Neural cell (in vitro differentiated cells): ENCODE measurements at regions not wholly inside any gene's neighbourhood (a gene's known extent, or its start where the extent isn't known, plus 50 kb on each side); places are given as distances from the start of the nearest gene placed in this dataset.

Experiments used
- H2AFZ ChIP-seq: fragments of 200-600, 300-800 bp; sonication (generic), shearing (Covaris generic); 2 replicates; pipeline ENCODE4 v1.6.0; 2014; ENCODE audit warnings: low read depth, mild to moderate bottlenecking, antibody characterized with exemption, low read length, moderate library complexity
- H3F3A ChIP-seq: fragments of 200-600 bp; shearing (Covaris generic); 2 replicates; pipeline ENCODE4 v1.6.1; 2016; ENCODE audit warnings: mild to moderate bottlenecking, moderate library complexity, mixed read lengths, antibody characterized with exemption, low read length; ENCODE audit not compliant: insufficient read depth, poor library complexity, severe bottlenecking
- H3K27ac ChIP-seq: fragments of 200-600, 300-800 bp; sonication (generic), shearing (Covaris generic); 2 replicates; pipeline ENCODE4 v1.5.1; 2014; ENCODE audit warnings: mild to moderate bottlenecking, low read length, moderate library complexity
- H3K27me3 ChIP-seq: fragments of 300-800, 200-600 bp; sonication (generic), shearing (Covaris generic); 2 replicates; pipeline ENCODE4 v1.6.0; 2014; ENCODE audit warnings: mild to moderate bottlenecking, low read depth, low read length, moderate library complexity; ENCODE audit not compliant: insufficient read depth
- H3K36me3 ChIP-seq: fragments of 300-800, 200-600 bp; sonication (generic), shearing (Covaris generic); 2 replicates; pipeline ENCODE4 v1.5.1; 2014; ENCODE audit warnings: mild to moderate bottlenecking, antibody characterized with exemption, low read length, moderate library complexity; ENCODE audit not compliant: insufficient read depth
- H3K4me2 ChIP-seq: fragments of 300-800, 200-600 bp; sonication (generic), shearing (Covaris generic); 2 replicates; pipeline ENCODE4 v1.6.0; 2014; ENCODE audit warnings: mild to moderate bottlenecking, low read length
- H3K4me3 ChIP-seq: fragments of 300-800, 200-600 bp; sonication (generic), shearing (Covaris generic); 2 replicates; pipeline ENCODE4 v1.5.1; 2014; ENCODE audit warnings: mild to moderate bottlenecking, low read length, moderate library complexity
- H3K79me2 ChIP-seq: fragments of 200-600 bp; shearing (Covaris generic); replicated peaks from 2 replicates; pipeline ENCODE4 v1.6.0; 2014; ENCODE audit warnings: mild to moderate bottlenecking, low read length, moderate library complexity; ENCODE audit not compliant: insufficient read depth
- H3K9ac ChIP-seq: fragments of 300-800, 200-600 bp; sonication (generic), shearing (Covaris generic); 2 replicates; pipeline ENCODE4 v1.6.1; 2016; ENCODE audit warnings: mild to moderate bottlenecking, low read length, mixed read lengths
- H3K9me2 ChIP-seq: fragments of 200-600 bp; shearing (Covaris generic); 2 replicates; pipeline ENCODE4 v1.6.1; 2016; ENCODE audit warnings: mild to moderate bottlenecking, low read length, mixed read lengths; ENCODE audit not compliant: insufficient read depth
- H3K9me3 ChIP-seq: fragments of 200-600, 300-800 bp; sonication (generic), shearing (Covaris generic); 2 replicates; pipeline ENCODE4 v1.6.1; 2016; ENCODE audit warnings: mild to moderate bottlenecking, mixed run types, low read length, moderate library complexity, mixed read lengths
- H4K20me1 ChIP-seq: fragments of 200-600 bp; shearing (Covaris generic); 2 replicates; pipeline ENCODE4 v1.6.1; 2016; ENCODE audit warnings: mild to moderate bottlenecking, mixed run types; ENCODE audit not compliant: insufficient read depth
- CTCF ChIP-seq: fragments of 450-650 bp; IDR thresholded peaks from 2 replicates; pipeline ENCODE4 v1.5.1; 2014; ENCODE audit warnings: antibody characterized with exemption, mild to moderate bottlenecking, moderate library complexity; ENCODE audit not compliant: poor library complexity, severe bottlenecking
- EP300 ChIP-seq: fragments of 450-650 bp; conservative IDR thresholded peaks from 2 replicates; pipeline ENCODE4 v1.6.1; 2014; ENCODE audit warnings: antibody characterized with exemption, mild to moderate bottlenecking, moderate library complexity; ENCODE audit not compliant: poor library complexity, severe bottlenecking
- EZH2 ChIP-seq: fragments of 200-600, 300-800 bp; shearing (Covaris generic), sonication (generic); IDR thresholded peaks from 2 replicates; pipeline ENCODE4 v1.6.1; 2014; ENCODE audit warnings: antibody characterized with exemption, low read length, borderline replicate concordance, mild to moderate bottlenecking; ENCODE audit not compliant: insufficient read depth, poor library complexity, severe bottlenecking
- MXI1 ChIP-seq: fragments of 450-650 bp; conservative IDR thresholded peaks from 2 replicates; pipeline ENCODE4 v1.6.1; 2014; ENCODE audit warnings: antibody characterized with exemption, mild to moderate bottlenecking; ENCODE audit not compliant: poor library complexity, severe bottlenecking
- POLR2AphosphoS5 ChIP-seq: IDR thresholded peaks from 2 replicates; pipeline ENCODE4 v1.6.1; 2012
- RAD21 ChIP-seq: fragments of 450-650 bp; conservative IDR thresholded peaks from 2 replicates; pipeline ENCODE4 v1.6.1; 2014; ENCODE audit warnings: antibody characterized with exemption, mild to moderate bottlenecking, moderate library complexity
- REST ChIP-seq: IDR thresholded peaks from 2 replicates; pipeline ENCODE4 v1.6.1; 2012; ENCODE audit warnings: borderline replicate concordance
- SMC3 ChIP-seq: fragments of 450-650 bp; conservative IDR thresholded peaks from 2 replicates; pipeline ENCODE4 v1.6.1; 2014; ENCODE audit warnings: antibody characterized with exemption, mild to moderate bottlenecking, moderate library complexity; ENCODE audit not compliant: poor library complexity
- TAF1 ChIP-seq: IDR thresholded peaks from 2 replicates; pipeline ENCODE4 v1.6.1; 2012; ENCODE audit warnings: low read depth

GRCh38 chr11:81899156-81899555, 834.5 kb downstream of the FAM181B start:
- Histone ChIP-seq H3K27me3 (no peaks in the 10 kb centered on the region), H2AFZ (no peak overlapping the region), H3K36me3 (no peaks in the 10 kb centered on the region), H3K4me2 (no peak overlapping the region), H3F3A (no peaks in the 10 kb centered on the region), H3K4me3 (no peak overlapping the region), H4K20me1 (no peaks in the 10 kb centered on the region), H3K27ac (no peak overlapping the region), H3K9ac (no peak overlapping the region), H3K9me3 (no peaks in the 10 kb centered on the region), H3K9me2 (no peaks in the 10 kb centered on the region), H3K79me2 (no peaks in the 10 kb centered on the region)
- TF ChIP-seq RAD21 (no peak), SMC3 (no peak)

GRCh38 chr11:81897639-81898038, 836.0 kb downstream of the FAM181B start:
- Histone ChIP-seq H3K4me2 (no peak overlapping the region), H3K9me2 (no peaks in the 10 kb centered on the region), H3K27me3 (no peaks in the 10 kb centered on the region), H3K4me3 (no peak overlapping the region), H4K20me1 (no peaks in the 10 kb centered on the region), H3K9me3 (no peaks in the 10 kb centered on the region), H3F3A (no peaks in the 10 kb centered on the region), H3K9ac (no peak overlapping the region), H3K79me2 (no peaks in the 10 kb centered on the region), H3K27ac (no peak overlapping the region), H3K36me3 (no peaks in the 10 kb centered on the region), H2AFZ (no peak overlapping the region)
- TF ChIP-seq EZH2 = no peak
- no peak for TF ChIP-seq POLR2AphosphoS5
- no peak for TF ChIP-seq RAD21
- no peak for TF ChIP-seq SMC3
- TF ChIP-seq TAF1 = no peak
- no peak for TF ChIP-seq CTCF
- no peak for TF ChIP-seq EP300

- no peaks in the 10 kb centered on the region for H3K27me3 ChIP-seq
- no peaks in the 10 kb centered on the region for H3K79me2 ChIP-seq
- no peak overlapping the region for H2AFZ ChIP-seq
- no peak overlapping the region for H3K27ac ChIP-seq
- H3K9me2 ChIP-seq = no peaks in the 10 kb centered on the region
- no peak for TF ChIP-seq SMC3
- TF ChIP-seq EP300 = no peak
- TF ChIP-seq RAD21 = no peak
- TF ChIP-seq MXI1 = no peak
- no peak for TF ChIP-seq POLR2AphosphoS5
- TF ChIP-seq EZH2 = no peak
- TF ChIP-seq CTCF = no peak
- TF ChIP-seq REST = no peak
- no peak for TF ChIP-seq TAF1
- H3K4me3 ChIP-seq = no peak overlapping the region
- no peak overlapping the region for H3K4me2 ChIP-seq
- H3K9ac ChIP-seq = no peak overlapping the region
- H3K9me3 ChIP-seq = no peaks in the 10 kb centered on the region
- no peaks in the 10 kb centered on the region for H4K20me1 ChIP-seq
- no peaks in the 10 kb centered on the region for H3K36me3 ChIP-seq
- H3F3A ChIP-seq = no peaks in the 10 kb centered on the region
Measured at GRCh38 chr11:81895258-81895657, 838.4 kb downstream of the FAM181B start.
